H1 (cell line): ENCODE measurements at regions not wholly inside any gene's neighbourhood (a gene's known extent, or its start where the extent isn't known, plus 50 kb on each side); places are given as distances from the start of the nearest gene placed in this dataset.

Experiments used
- CTCF ChIA-PET: fragments of 300-600 bp; sonication (Branson Sonifier 250); formaldehyde crosslinking; loops from one replicate; lab custom pipeline; 2021; ENCODE audit not compliant: partially characterized antibody; lab: Charles Lee
- POLR2A ChIA-PET: fragments of 300-600 bp; sonication (Branson Sonifier 250); formaldehyde crosslinking; loops from one replicate; lab custom pipeline; 2021; ENCODE audit warnings: inconsistent platforms; ENCODE audit not compliant: partially characterized antibody; lab: Charles Lee
- DNase-seq, 2 experiments: peaks; one replicate each; pipeline versions ENCODE4 v3.0.0 to v3.0.0-alpha.2; 2010 to 2022; ENCODE audit warnings: low spot score in 2 of 2, low read depth in 1 of 2, mixed read lengths in 1 of 2
- FAIRE-seq: peaks from 2 replicates; lab custom pipeline; 2011; peaks lifted over from hg19 to GRCh38; lab: Jason Lieb, UNC
- H2AFZ ChIP-seq: 2 replicates; pipeline ENCODE4 v1.8.1; 2012; ENCODE audit warnings: low read length, inconsistent platforms
- H2AK5ac ChIP-seq: 2 replicates; pipeline ENCODE4 v1.6.1; 2013; ENCODE audit warnings: low read depth, low read length
- H2BK120ac ChIP-seq: replicated peaks from 2 replicates; pipeline ENCODE3; 2013; ENCODE audit warnings: low read depth, low read length, inconsistent platforms
- H2BK12ac ChIP-seq: 2 replicates; pipeline ENCODE4 v1.6.1; 2013; ENCODE audit warnings: low read depth, low read length
- H2BK15ac ChIP-seq: 2 replicates; pipeline ENCODE4 v1.6.1; 2013; ENCODE audit warnings: low read length
- H2BK20ac ChIP-seq: 2 replicates; pipeline ENCODE4 v1.6.1; 2013; ENCODE audit warnings: low read length
- H2BK5ac ChIP-seq: 2 replicates; pipeline ENCODE4 v1.6.1; 2013; ENCODE audit warnings: low read depth, low read length
- H3K14ac ChIP-seq: 2 replicates; pipeline ENCODE4 v1.6.1; 2013; ENCODE audit warnings: inconsistent platforms; ENCODE audit not compliant: insufficient read length
- H3K18ac ChIP-seq: 2 replicates; pipeline ENCODE4 v1.6.1; 2013; ENCODE audit warnings: low read length; ENCODE audit errors: extremely low read depth
- H3K23ac ChIP-seq: 2 replicates; pipeline ENCODE4 v1.6.1; 2013; ENCODE audit warnings: inconsistent platforms; ENCODE audit not compliant: insufficient read length
- H3K23me2 ChIP-seq: 2 replicates; pipeline ENCODE4 v1.6.1; 2013; ENCODE audit warnings: low read depth, low read length
- H3K27ac ChIP-seq: 2 replicates; pipeline ENCODE4 v1.6.1; 2011; ENCODE audit warnings: low read depth, low read length, inconsistent platforms
- H3K27me3 ChIP-seq, 4 experiments: replicated peaks in 1 of 4; 1 replicate in 1 of 4; 2 replicates in 3 of 4; pipeline versions ENCODE4 v1.6.1 to v1.8.1; 2011 to 2013; ENCODE audit warnings: low read length in 3 of 4, mild to moderate bottlenecking in 3 of 4, inconsistent platforms in 2 of 4, mixed read lengths in 2 of 4, moderate library complexity in 1 of 4; ENCODE audit not compliant: control insufficient read depth in 3 of 4, insufficient read depth in 3 of 4; ENCODE audit errors: extremely low read depth in 1 of 4
- H3K36me3 ChIP-seq, 4 experiments: 2 replicates each; pipeline versions ENCODE4 v1.6.1 to v1.8.1; 2011 to 2013; ENCODE audit warnings: mild to moderate bottlenecking in 4 of 4, low read length in 3 of 4, moderate library complexity in 2 of 4, control low read depth in 1 of 4, inconsistent platforms in 1 of 4; ENCODE audit not compliant: insufficient read depth in 4 of 4, control insufficient read depth in 2 of 4
- H3K4ac ChIP-seq: replicated peaks from 2 replicates; pipeline ENCODE3; 2013; ENCODE audit warnings: low read length, low read depth, mixed read lengths, inconsistent platforms; ENCODE audit not compliant: insufficient read length
- H3K4me1 ChIP-seq, 4 experiments: replicated peaks in 1 of 4; 1 replicate in 1 of 4; 2 replicates in 3 of 4; pipeline versions ENCODE4 v1.6.1 to v1.8.1; 2011 to 2013; ENCODE audit warnings: low read length in 3 of 4, inconsistent platforms in 2 of 4, mixed read lengths in 1 of 4; ENCODE audit not compliant: insufficient read depth in 4 of 4, control insufficient read depth in 3 of 4
- H3K4me2 ChIP-seq, 2 experiments: 2 replicates each; pipeline versions ENCODE4 v1.6.1 to v1.8.1; 2011 to 2013; ENCODE audit warnings: low read depth in 2 of 2, low read length in 2 of 2, control low read depth in 1 of 2, inconsistent platforms in 1 of 2, mild to moderate bottlenecking in 1 of 2; ENCODE audit not compliant: insufficient read depth in 1 of 2
- H3K4me3 ChIP-seq, 4 experiments: fragments of 200-600, 300-600 bp in 1 of 4; sonication (generic), shearing (Covaris generic), sonication (Bioruptor Twin) in 1 of 4; 2 replicates each; pipeline versions ENCODE4 v1.5.1 to v1.8.1; 2011 to 2016; ENCODE audit warnings: low read length in 4 of 4, low read depth in 3 of 4, control low read depth in 2 of 4, inconsistent platforms in 2 of 4, mild to moderate bottlenecking in 2 of 4, mixed read lengths in 1 of 4, moderate library complexity in 1 of 4; ENCODE audit not compliant: insufficient read depth in 2 of 4; ENCODE audit errors: extremely low read depth in 1 of 4
- H3K56ac ChIP-seq: replicated peaks from 2 replicates; pipeline ENCODE3; 2013; ENCODE audit warnings: low read depth, mild to moderate bottlenecking, mixed read lengths, low read length, inconsistent platforms; ENCODE audit not compliant: insufficient read length
- H3K79me1 ChIP-seq: 2 replicates; pipeline ENCODE4 v1.6.1; 2013; ENCODE audit warnings: low read depth, low read length, control low read depth
- H3K79me2 ChIP-seq, 2 experiments: 2 replicates each; pipeline versions ENCODE4 v1.6.1 to v1.8.1; 2012 to 2013; ENCODE audit warnings: low read length in 2 of 2, mild to moderate bottlenecking in 2 of 2, inconsistent platforms in 1 of 2; ENCODE audit not compliant: insufficient read depth in 2 of 2, control insufficient read depth in 1 of 2
- H3K9ac ChIP-seq, 4 experiments: replicated peaks in 1 of 4; 1 replicate in 1 of 4; 2 replicates in 3 of 4; pipeline versions ENCODE4 v1.6.1 to v1.8.1; 2011 to 2013; ENCODE audit warnings: low read depth in 3 of 4, low read length in 3 of 4, control low read depth in 2 of 4, mild to moderate bottlenecking in 2 of 4, moderate library complexity in 2 of 4, inconsistent platforms in 1 of 4; ENCODE audit errors: extremely low read depth in 1 of 4
- H3K9me3 ChIP-seq, 2 experiments: 2 replicates each; pipeline versions ENCODE4 v1.6.1 to v1.8.1; 2012 to 2013; ENCODE audit warnings: mild to moderate bottlenecking in 2 of 2, moderate library complexity in 2 of 2, control low read depth in 1 of 2, inconsistent platforms in 1 of 2, low read depth in 1 of 2, low read length in 1 of 2, mixed read lengths in 1 of 2; ENCODE audit not compliant: insufficient read depth in 2 of 2
- H4K20me1 ChIP-seq, 2 experiments: replicated peaks in 1 of 2; 2 replicates each; pipeline versions ENCODE3 to v1.8.1; 2011 to 2013; ENCODE audit warnings: inconsistent platforms in 2 of 2, low read length in 2 of 2, mild to moderate bottlenecking in 1 of 2; ENCODE audit not compliant: insufficient read depth in 2 of 2, control insufficient read depth in 1 of 2
- H4K5ac ChIP-seq: 2 replicates; pipeline ENCODE4 v1.6.1; 2013; ENCODE audit warnings: low read length, low read depth, mixed read lengths, inconsistent platforms; ENCODE audit not compliant: insufficient read length
- H4K8ac ChIP-seq: 2 replicates; pipeline ENCODE4 v1.8.0; 2013; ENCODE audit warnings: mild to moderate bottlenecking, moderate library complexity, low read length, inconsistent platforms; ENCODE audit not compliant: insufficient read depth; ENCODE audit errors: extremely low read depth
- H4K91ac ChIP-seq: replicated peaks from 2 replicates; pipeline ENCODE3; 2013; ENCODE audit warnings: low read length, mixed read lengths, inconsistent platforms; ENCODE audit not compliant: insufficient read length
- BCL11A ChIP-seq, 2 experiments: IDR thresholded peaks; one replicate each; pipeline ENCODE4 v1.6.1; 2011; ENCODE audit warnings: low read depth in 2 of 2, low read length in 2 of 2, mild to moderate bottlenecking in 2 of 2
- CBX8 ChIP-seq: fragments of 300-800, 300-1000 bp; sonication (generic); IDR thresholded peaks from 2 replicates; pipeline ENCODE4 v1.7.1; 2016; ENCODE audit warnings: low read depth, low read length, borderline replicate concordance
- FOSL1 ChIP-seq: IDR thresholded peaks from 2 replicates; pipeline ENCODE4 v1.6.1; 2011; ENCODE audit warnings: mild to moderate bottlenecking, low read depth, low read length, moderate library complexity; ENCODE audit not compliant: insufficient read depth
- JUND ChIP-seq: IDR thresholded peaks from 2 replicates; pipeline ENCODE4 v1.6.1; 2011; ENCODE audit warnings: mild to moderate bottlenecking, improper control_type of control experiment, low read length
- NANOG ChIP-seq: IDR thresholded peaks from 2 replicates; pipeline ENCODE4 v1.6.1; 2011; ENCODE audit warnings: low read length, low read depth, mild to moderate bottlenecking, inconsistent platforms; ENCODE audit not compliant: insufficient read depth, poor library complexity, severe bottlenecking
- RFX5 ChIP-seq: IDR thresholded peaks from 2 replicates; pipeline ENCODE4 v1.6.1; 2011; ENCODE audit warnings: low read depth, low read length, improper control_type of control experiment, borderline replicate concordance
- SIX5 ChIP-seq: IDR thresholded peaks from 2 replicates; pipeline ENCODE4 v1.6.1; 2011; ENCODE audit warnings: mild to moderate bottlenecking, low read depth, low read length
- SRF ChIP-seq: IDR thresholded peaks from 2 replicates; pipeline ENCODE4 v1.6.1; 2011; ENCODE audit warnings: mild to moderate bottlenecking, low read depth, low read length, moderate library complexity
- TBP ChIP-seq: IDR thresholded peaks from 2 replicates; pipeline ENCODE4 v1.6.1; 2011; ENCODE audit warnings: low read depth, low read length, improper control_type of control experiment
- TCF12 ChIP-seq: IDR thresholded peaks from 2 replicates; pipeline ENCODE4 v1.6.1; 2011; ENCODE audit warnings: low read depth, mild to moderate bottlenecking, low read length
- YY1 ChIP-seq: IDR thresholded peaks from 2 replicates; pipeline ENCODE4 v1.6.1; 2011; ENCODE audit warnings: low read depth, mild to moderate bottlenecking, low read length
- WGBS, 2 experiments: shearing (Covaris generic) in 1 of 2; methylation state at CpG; one replicate each; pipeline versions ENCODE4 v1.1.6 to v1.1.7; 2013 to 2015; ENCODE audit warnings: low lambda C conversion rate in 2 of 2, mixed read lengths in 2 of 2, inconsistent platforms in 1 of 2, low coverage in 1 of 2, missing lambda C conversion rate in 1 of 2; ENCODE audit not compliant: insufficient replicate concordance in 2 of 2, insufficient coverage in 1 of 2, insufficient read length in 1 of 2; ENCODE audit errors: extremely low coverage in 1 of 2, missing lambda C conversion rate in 1 of 2; 5-methylcytosine and 5-hydroxymethylcytosine counted together
- TF ChIP-seq, protein P1 (sequence below): IDR thresholded peaks from 2 replicates; pipeline ENCODE4 v1.6.1; 2011; ENCODE audit warnings: low read length, improper control_type of control experiment
- TF ChIP-seq, protein P2 (sequence below): IDR thresholded peaks from 2 replicates; pipeline ENCODE4 v1.6.1; 2012; ENCODE audit warnings: low read length, inconsistent platforms

DNA sequence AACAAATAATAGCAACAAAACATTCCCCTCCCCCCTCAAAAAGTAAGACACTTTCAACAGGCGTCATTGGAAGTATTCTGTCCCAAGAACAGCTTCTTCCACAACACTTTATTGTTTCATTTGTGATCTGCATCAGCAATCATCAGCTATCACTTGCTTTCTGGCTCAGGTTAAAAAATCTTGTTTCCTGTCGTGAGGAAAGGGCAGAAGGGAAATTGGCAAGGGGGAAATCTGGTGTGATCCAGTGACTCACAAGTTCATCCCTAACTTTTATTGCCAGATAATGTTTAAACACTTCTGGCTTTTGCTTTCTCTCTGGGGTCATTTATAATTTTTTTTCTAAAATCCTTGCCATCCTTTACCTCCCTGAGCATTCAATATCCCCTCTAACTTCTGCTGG, 247.4 kb upstream of the GIMD1 start:
- no peak for FAIRE-seq
- Histone ChIP-seq H3K36me3 (no peaks in the 10 kb centered on the region), H3K18ac (no peak overlapping the region), H3K27ac (no peak overlapping the region), H3K4me2 (no peak overlapping the region), H4K8ac (no peak overlapping the region), H2BK120ac (no peak overlapping the region), H3K79me2 (no peaks in the 10 kb centered on the region), H3K4me1 (no peaks in the 10 kb centered on the region), H2BK12ac (no peak overlapping the region), H2AK5ac (no peak overlapping the region), H2BK20ac (no peak overlapping the region), H3K9ac (no peak overlapping the region), H3K23me2 (no peaks in the 10 kb centered on the region), H2BK5ac (no peak overlapping the region), H4K20me1 (no peaks in the 10 kb centered on the region), H3K56ac (no peak overlapping the region), H4K5ac (no peak overlapping the region), H3K14ac (no peak overlapping the region), H3K9me3 (no peaks in the 10 kb centered on the region), H3K79me1 (no peaks in the 10 kb centered on the region), H3K23ac (no peak overlapping the region), H3K27me3 (no peaks in the 10 kb centered on the region), H3K4me3 (no peak overlapping the region), H3K4ac (no peak overlapping the region), H2AFZ (no peak overlapping the region), H2BK15ac (no peak overlapping the region), H4K91ac (no peak overlapping the region)
- 97% methylated on average over 2 of the region's 2 CpGs; no CpG with 5 or more reads in 1 of the 2 experiments for WGBS, 2 experiments
- ChIA-PET POLR2A (no interaction called here), CTCF (no interaction called here)
- DNase-seq, result no peak
- TF ChIP-seq RFX5 (no peak), CBX8 (no peak), NANOG (no peak), TCF12 (no peak), YY1 (no peak), TBP (no peak), SIX5 (no peak), FOSL1 (no peak), BCL11A (IDR thresholded peaks at IDR 0.05; ENCODE audit: low read depth in 2 of 2, low read length in 2 of 2) (no peak), SRF (no peak), JUND (no peak)
- TF ChIP-seq, protein P1, sequence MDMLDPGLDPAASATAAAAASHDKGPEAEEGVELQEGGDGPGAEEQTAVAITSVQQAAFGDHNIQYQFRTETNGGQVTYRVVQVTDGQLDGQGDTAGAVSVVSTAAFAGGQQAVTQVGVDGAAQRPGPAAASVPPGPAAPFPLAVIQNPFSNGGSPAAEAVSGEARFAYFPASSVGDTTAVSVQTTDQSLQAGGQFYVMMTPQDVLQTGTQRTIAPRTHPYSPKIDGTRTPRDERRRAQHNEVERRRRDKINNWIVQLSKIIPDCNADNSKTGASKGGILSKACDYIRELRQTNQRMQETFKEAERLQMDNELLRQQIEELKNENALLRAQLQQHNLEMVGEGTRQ, result no peak
- TF ChIP-seq, protein P2, sequence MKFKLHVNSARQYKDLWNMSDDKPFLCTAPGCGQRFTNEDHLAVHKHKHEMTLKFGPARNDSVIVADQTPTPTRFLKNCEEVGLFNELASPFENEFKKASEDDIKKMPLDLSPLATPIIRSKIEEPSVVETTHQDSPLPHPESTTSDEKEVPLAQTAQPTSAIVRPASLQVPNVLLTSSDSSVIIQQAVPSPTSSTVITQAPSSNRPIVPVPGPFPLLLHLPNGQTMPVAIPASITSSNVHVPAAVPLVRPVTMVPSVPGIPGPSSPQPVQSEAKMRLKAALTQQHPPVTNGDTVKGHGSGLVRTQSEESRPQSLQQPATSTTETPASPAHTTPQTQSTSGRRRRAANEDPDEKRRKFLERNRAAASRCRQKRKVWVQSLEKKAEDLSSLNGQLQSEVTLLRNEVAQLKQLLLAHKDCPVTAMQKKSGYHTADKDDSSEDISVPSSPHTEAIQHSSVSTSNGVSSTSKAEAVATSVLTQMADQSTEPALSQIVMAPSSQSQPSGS, result no peak
